ENCODE measurements at regions not wholly inside any gene's neighbourhood (a gene's known extent, or its start where the extent isn't known, plus 50 kb on each side); places are given as distances from the start of the nearest gene placed in this dataset.

GRCh38 chr5:165321912-165322311 is 1816.5 kb downstream of the MAT2B start (continued):
- TF ChIP-seq ZNF425 (CRISPR knock-in tag; conservative IDR thresholded peaks at IDR 0.05) (no peak), ZNF423 (CRISPR knock-in tag; IDR thresholded peaks at IDR 0.05) (no peak), PRRX2 (CRISPR knock-in tag; IDR thresholded peaks at IDR 0.05) (no peak), JAZF1 (CRISPR knock-in tag; IDR thresholded peaks at IDR 0.05) (no peak), NFE2L1 (CRISPR knock-in tag; IDR thresholded peaks at IDR 0.05) (no peak)

GRCh38 chr5:165325221-165325620 is 1819.8 kb downstream of the MAT2B start:
- ChIA-PET CTCF (no interaction called here), POLR2A (no interaction called here)
- TF ChIP-seq IRF1 (CRISPR knock-in tag; IDR thresholded peaks at IDR 0.05) = no peak
- no peak for TF ChIP-seq IRF2 (CRISPR knock-in tag; IDR thresholded peaks at IDR 0.05; ENCODE audit: borderline replicate concordance, low read depth)
- TF ChIP-seq HMGA2 (CRISPR knock-in tag; IDR thresholded peaks at IDR 0.05) = no peak
- TF ChIP-seq SMAD4 (CRISPR knock-in tag; IDR thresholded peaks at IDR 0.05) = no peak
- TF ChIP-seq RORB (CRISPR knock-in tag; IDR thresholded peaks at IDR 0.05) = no peak
- no peak for TF ChIP-seq CREB1 (CRISPR knock-in tag; IDR thresholded peaks at IDR 0.05)
- no peak for TF ChIP-seq CDX4 (CRISPR knock-in tag; IDR thresholded peaks at IDR 0.05; ENCODE audit: borderline replicate concordance)
- no peak for TF ChIP-seq NR1H2 (CRISPR knock-in tag; IDR thresholded peaks at IDR 0.05)
- no peak for TF ChIP-seq AFF4 (CRISPR knock-in tag; IDR thresholded peaks at IDR 0.05; ENCODE audit: borderline replicate concordance)
- no peak for TF ChIP-seq SP1 (CRISPR knock-in tag; conservative IDR thresholded peaks at IDR 0.05)
- no peak for TF ChIP-seq FOXP4 (CRISPR knock-in tag; IDR thresholded peaks at IDR 0.05)
- no peak for TF ChIP-seq MLX (CRISPR knock-in tag; IDR thresholded peaks at IDR 0.05)
- no peak for TF ChIP-seq ZBTB21 (CRISPR knock-in tag; IDR thresholded peaks at IDR 0.05; ENCODE audit: borderline replicate concordance)
- H3K4me1 Mint-ChIP-seq = peaks cover 10% of the 10 kb centered on the region
- no peaks in the 10 kb centered on the region; the same call in 1 of the 2 replicates for H3K9me3 Mint-ChIP-seq
- ATAC-seq = no peak
- no peaks in the 10 kb centered on the region for H3K36me3 Mint-ChIP-seq
- H3K27me3 Mint-ChIP-seq (ENCODE audit: low read depth) = no peaks in the 10 kb centered on the region
- H3K4me3 Mint-ChIP-seq = no peak overlapping the region
- no peak for DNase-seq (ENCODE audit: low spot score)
- no peak overlapping the region for H3K27ac Mint-ChIP-seq
